GM19240 (cell line): ENCODE measurements at regions not wholly inside any gene's neighbourhood (a gene's known extent, or its start where the extent isn't known, plus 50 kb on each side); places are given as distances from the start of the nearest gene placed in this dataset.
"Not testable (repeated sequence)": the region's sequence is repeated elsewhere in the genome, so short reads cannot be mapped to it uniquely, and the experiment has no call there.

ENCODE experiments used
- DNase-seq: peaks from one replicate; pipeline ENCODE4 v3.0.0; 2011; ENCODE audit warnings: low spot score; ENCODE audit not compliant: insufficient read length

- DNase-seq, result no peak
Observed at GRCh38 chr9:85487872-85488271, 253.9 kb downstream of the AGTPBP1 start.

GRCh38 chr9:85484235-85484634, 257.5 kb downstream of the AGTPBP1 start:
- DNase-seq, result no peak

- no peak for DNase-seq
Observed at GRCh38 chr9:85483208-85483607, 258.5 kb downstream of the AGTPBP1 start.

GRCh38 chr9:85479305-85479704, 262.4 kb downstream of the AGTPBP1 start:
- no peak for DNase-seq

GRCh38 chr9:85478847-85479246, 262.9 kb downstream of the AGTPBP1 start:
- DNase-seq, result no peak

- not testable (repeated sequence) for DNase-seq
Observed at GRCh38 chr9:85474896-85475295, 266.9 kb downstream of the AGTPBP1 start.

GRCh38 chr9:85471791-85472190, 270.0 kb downstream of the AGTPBP1 start:
- no peak for DNase-seq

- DNase-seq, result no peak
Observed at GRCh38 chr9:85469041-85469440, 272.7 kb downstream of the AGTPBP1 start.

GRCh38 chr9:85466834-85467233, 274.9 kb downstream of the AGTPBP1 start:
- no peak for DNase-seq

GRCh38 chr9:85458114-85458864, 283.5 kb downstream of the AGTPBP1 start:
- not testable (repeated sequence) for DNase-seq

- DNase-seq, result no peak
Observed at GRCh38 chr9:85453850-85454249, 287.9 kb downstream of the AGTPBP1 start.

- DNase-seq, result no peak
Observed at GRCh38 chr9:85452841-85453240, 288.9 kb downstream of the AGTPBP1 start.

- DNase-seq, result no peak
Observed at GRCh38 chr9:85451680-85452079, 290.1 kb downstream of the AGTPBP1 start.

- DNase-seq, result no peak
Observed at GRCh38 chr9:85445887-85446286, 295.9 kb downstream of the AGTPBP1 start.

GRCh38 chr9:85444243-85444642, 297.5 kb downstream of the AGTPBP1 start:
- DNase-seq, result no peak

- no peak for DNase-seq
Observed at GRCh38 chr9:85443190-85443598, 298.6 kb downstream of the AGTPBP1 start.

- DNase-seq, result no peak
Observed at GRCh38 chr9:85439791-85440190, 302.0 kb downstream of the AGTPBP1 start.

- not testable (repeated sequence) for DNase-seq
Observed at GRCh38 chr9:85433956-85434355, 307.8 kb downstream of the AGTPBP1 start.

GRCh38 chr9:85433551-85433950, 308.2 kb downstream of the AGTPBP1 start:
- DNase-seq, result not testable (repeated sequence)

GRCh38 chr9:85433046-85433445, 308.7 kb downstream of the AGTPBP1 start:
- no peak for DNase-seq

- no peak for DNase-seq
Observed at GRCh38 chr9:85432599-85432998, 309.2 kb downstream of the AGTPBP1 start.

GRCh38 chr9:85431339-85432102, 310.2 kb downstream of the AGTPBP1 start:
- DNase-seq, result no peak
